GM12864 (cell line): ENCODE measurements at regions not wholly inside any gene's neighbourhood (a gene's known extent, or its start where the extent isn't known, plus 50 kb on each side); places are given as distances from the start of the nearest gene placed in this dataset.

ENCODE experiments used
- DNase-seq: peaks from one replicate; pipeline ENCODE4 v3.0.0-alpha.2; 2011; ENCODE audit warnings: low read depth
- H3K4me3 ChIP-seq: 2 replicates; pipeline ENCODE4 v1.5.1; 2011; ENCODE audit warnings: mild to moderate bottlenecking, low read depth, low read length, control low read depth
- CTCF ChIP-seq: IDR thresholded peaks from 2 replicates; pipeline ENCODE4 v1.5.1; 2011; ENCODE audit warnings: low read depth, mild to moderate bottlenecking, moderate library complexity, low read length, control low read depth, inconsistent platforms; ENCODE audit errors: missing control alignments

GRCh38 chr7:13072014-13072413, 384.6 kb downstream of the ARL4A start:
- no peak for DNase-seq
- TF ChIP-seq CTCF = no peak
- H3K4me3 ChIP-seq = no peak overlapping the region

GRCh38 chr7:13077466-13077865, 390.0 kb downstream of the ARL4A start:
- no peak overlapping the region for H3K4me3 ChIP-seq
- no peak for DNase-seq
- TF ChIP-seq CTCF = no peak

GRCh38 chr7:13078105-13078504, 390.7 kb downstream of the ARL4A start:
- no peak for DNase-seq
- TF ChIP-seq CTCF = no peak
- H3K4me3 ChIP-seq = no peak overlapping the region

DNA sequence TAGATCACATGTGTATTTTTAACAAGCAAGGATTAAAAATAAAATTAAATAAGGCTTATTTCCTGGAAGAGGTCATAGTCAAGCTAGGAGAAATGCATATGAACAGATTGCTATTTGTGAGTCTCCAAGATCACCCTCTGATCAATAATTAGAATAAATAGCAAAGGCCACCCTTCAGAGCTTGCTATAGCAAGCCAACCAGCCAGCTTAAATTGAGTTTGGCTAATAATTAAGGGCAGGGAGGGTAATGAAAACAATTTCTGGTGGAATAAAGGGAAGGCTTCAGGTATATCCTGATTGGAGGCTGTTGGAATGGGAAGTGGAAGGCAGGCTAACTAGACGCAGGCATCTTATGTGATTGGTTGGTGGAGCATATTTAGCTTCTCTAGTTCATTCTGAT, 403.5 kb downstream of the ARL4A start:
- no peak for TF ChIP-seq CTCF
- no peak overlapping the region for H3K4me3 ChIP-seq
- DNase-seq = no peak

DNA sequence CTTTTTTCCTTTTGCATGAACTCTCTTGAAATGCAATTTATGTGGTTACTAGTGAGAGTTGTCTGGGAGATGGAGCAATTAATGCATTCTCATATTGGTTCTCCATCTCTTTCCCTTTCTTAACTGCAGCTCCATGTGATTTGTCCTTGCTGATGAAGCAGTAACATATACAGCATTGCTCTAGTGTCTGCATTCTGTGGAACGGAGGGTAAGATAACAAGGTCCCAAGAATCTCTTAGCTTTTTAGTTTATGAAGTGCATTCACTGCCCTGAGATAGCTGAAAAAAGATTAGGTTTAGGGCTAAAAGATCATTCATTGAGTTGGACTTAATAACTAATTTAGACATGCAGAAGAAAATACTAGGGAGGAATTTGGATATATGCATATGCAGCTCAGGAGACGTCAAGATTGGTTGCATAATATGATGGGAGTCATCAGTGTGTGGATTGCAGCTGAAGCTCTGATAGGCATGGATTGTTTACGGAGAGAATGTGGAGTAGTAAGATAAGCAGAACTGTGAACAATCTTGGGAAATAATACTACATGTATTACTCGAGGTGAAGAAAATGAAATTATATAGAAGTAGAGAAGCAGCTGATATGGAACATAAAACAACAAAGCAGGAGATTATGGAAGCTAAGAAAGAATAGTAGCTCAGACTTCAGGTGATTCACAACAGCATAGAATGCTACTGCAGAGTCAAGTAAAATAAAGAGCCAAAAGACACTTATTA, 404.7 kb downstream of the ARL4A start:
- H3K4me3 ChIP-seq = no peak overlapping the region
- DNase-seq = no peak
- no peak for TF ChIP-seq CTCF

- DNase-seq = no peak
- TF ChIP-seq CTCF = no peak
- H3K4me3 ChIP-seq = no peak overlapping the region
These were observed 405.2 kb downstream of the ARL4A start for GRCh38 chr7:13092708-13093005.

DNA sequence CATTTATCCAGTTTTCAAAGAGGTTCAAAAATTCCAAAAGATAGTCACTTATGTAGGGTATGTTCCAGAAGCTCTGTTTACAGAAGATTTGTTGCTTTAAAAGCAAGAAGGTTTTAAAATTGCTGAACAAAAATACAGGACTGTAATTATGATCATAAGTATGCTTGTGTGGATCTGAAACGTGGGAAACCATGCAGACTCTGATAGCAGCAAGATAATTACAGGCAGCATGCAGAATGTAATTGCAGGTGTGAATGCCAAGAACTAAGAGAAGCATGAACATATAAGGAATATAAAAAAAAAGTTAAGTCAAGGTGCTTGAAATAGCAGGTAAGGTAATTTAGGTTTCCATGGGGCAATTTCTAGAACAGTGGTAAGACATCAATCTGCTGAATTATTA, 405.7 kb downstream of the ARL4A start:
- no peak overlapping the region for H3K4me3 ChIP-seq
- no peak for TF ChIP-seq CTCF
- DNase-seq = no peak
